ENCODE measurements at regions not wholly inside any gene's neighbourhood (a gene's known extent, or its start where the extent isn't known, plus 50 kb on each side); places are given as distances from the start of the nearest gene placed in this dataset.
"Not testable (repeated sequence)": the region's sequence is repeated elsewhere in the genome, so short reads cannot be mapped to it uniquely, and the experiment has no call there.

- FAIRE-seq = no peak
- DNase-seq (ENCODE audit: low spot score) = no peak
These were observed 655.9 kb upstream of the EYS start for GRCh38 chr6:66362888-66363287.

- FAIRE-seq (no peak), DNase-seq (ENCODE audit: low spot score) (no peak)
These were observed 654.9 kb upstream of the EYS start for GRCh38 chr6:66361886-66362285.

- DNase-seq (ENCODE audit: low spot score) (no peak), FAIRE-seq (no peak)
These were observed 650.8 kb upstream of the EYS start for GRCh38 chr6:66357781-66358180.

- DNase-seq (ENCODE audit: low spot score) (no peak), FAIRE-seq (no peak)
These were observed 648.4 kb upstream of the EYS start for GRCh38 chr6:66355471-66355870.

GRCh38 chr6:66344796-66345195 lies 637.8 kb upstream of the EYS start:
- no peak for FAIRE-seq

GRCh38 chr6:66340736-66341135 lies 633.7 kb upstream of the EYS start:
- DNase-seq (ENCODE audit: low spot score) (no peak), FAIRE-seq (no peak)

More at GRCh38 chr6:66344796-66345195, 637.8 kb upstream of the EYS start:
- no peak for DNase-seq (ENCODE audit: low spot score)

- DNase-seq (ENCODE audit: low spot score) (no peak), FAIRE-seq (no peak)
These were observed 629.1 kb upstream of the EYS start for GRCh38 chr6:66336176-66336575.

GRCh38 chr6:66328200-66328599 lies 621.2 kb upstream of the EYS start:
- FAIRE-seq (no peak), DNase-seq (ENCODE audit: low spot score) (no peak)

- FAIRE-seq (no peak), DNase-seq (ENCODE audit: low spot score) (no peak)
These were observed 619.2 kb upstream of the EYS start for GRCh38 chr6:66326228-66326627.

GRCh38 chr6:66321017-66321416 lies 614.0 kb upstream of the EYS start:
- DNase-seq (ENCODE audit: low spot score) (no peak), FAIRE-seq (no peak)

- DNase-seq (ENCODE audit: low spot score) (no peak), FAIRE-seq (no peak)
These were observed 600.5 kb upstream of the EYS start for GRCh38 chr6:66307490-66307889.

- no peak for DNase-seq (ENCODE audit: low spot score)
- FAIRE-seq = no peak
These were observed 584.9 kb upstream of the EYS start for GRCh38 chr6:66291905-66292304.

- DNase-seq (ENCODE audit: low spot score) (no peak), FAIRE-seq (no peak)
These were observed 582.9 kb upstream of the EYS start for GRCh38 chr6:66289889-66290288.

- FAIRE-seq = no peak
- no peak for DNase-seq (ENCODE audit: low spot score)
These were observed 571.1 kb upstream of the EYS start for GRCh38 chr6:66278115-66278514.

- DNase-seq (ENCODE audit: low spot score) (no peak), FAIRE-seq (no peak)
These were observed 570.4 kb upstream of the EYS start for GRCh38 chr6:66277400-66277799.

GRCh38 chr6:66265737-66266136 lies 558.7 kb upstream of the EYS start:
- no peak for DNase-seq (ENCODE audit: low spot score)
- FAIRE-seq = no peak

GRCh38 chr6:66264376-66264775 lies 557.4 kb upstream of the EYS start:
- DNase-seq (ENCODE audit: low spot score) (no peak), FAIRE-seq (no peak)

GRCh38 chr6:66258731-66259487 lies 551.9 kb upstream of the EYS start:
- DNase-seq (ENCODE audit: low spot score); FAIRE-seq: not testable (repeated sequence)

- DNase-seq (ENCODE audit: low spot score) (no peak), FAIRE-seq (no peak)
These were observed 538.2 kb upstream of the EYS start for GRCh38 chr6:66245231-66245630.

- DNase-seq (ENCODE audit: low spot score) = no peak
- FAIRE-seq = no peak
These were observed 531.8 kb upstream of the EYS start for GRCh38 chr6:66238851-66239250.

- no peak for FAIRE-seq
- no peak for DNase-seq (ENCODE audit: low spot score)
These were observed 525.9 kb upstream of the EYS start for GRCh38 chr6:66232890-66233289.

- FAIRE-seq = no peak
These were observed 523.6 kb upstream of the EYS start for GRCh38 chr6:66230591-66230990.

GRCh38 chr6:66226109-66226508 lies 519.1 kb upstream of the EYS start:
- FAIRE-seq (no peak), DNase-seq (ENCODE audit: low spot score) (peak; percentile 2)

More at GRCh38 chr6:66230591-66230990, 523.6 kb upstream of the EYS start:
- no peak for DNase-seq (ENCODE audit: low spot score)

GRCh38 chr6:66210964-66211363 lies 503.9 kb upstream of the EYS start:
- DNase-seq (ENCODE audit: low spot score) = no peak
- FAIRE-seq = no peak

Data from urothelium cell line (cell line).